ENCODE measurements at regions not wholly inside any gene's neighbourhood (a gene's known extent, or its start where the extent isn't known, plus 50 kb on each side); places are given as distances from the start of the nearest gene placed in this dataset.

DNA sequence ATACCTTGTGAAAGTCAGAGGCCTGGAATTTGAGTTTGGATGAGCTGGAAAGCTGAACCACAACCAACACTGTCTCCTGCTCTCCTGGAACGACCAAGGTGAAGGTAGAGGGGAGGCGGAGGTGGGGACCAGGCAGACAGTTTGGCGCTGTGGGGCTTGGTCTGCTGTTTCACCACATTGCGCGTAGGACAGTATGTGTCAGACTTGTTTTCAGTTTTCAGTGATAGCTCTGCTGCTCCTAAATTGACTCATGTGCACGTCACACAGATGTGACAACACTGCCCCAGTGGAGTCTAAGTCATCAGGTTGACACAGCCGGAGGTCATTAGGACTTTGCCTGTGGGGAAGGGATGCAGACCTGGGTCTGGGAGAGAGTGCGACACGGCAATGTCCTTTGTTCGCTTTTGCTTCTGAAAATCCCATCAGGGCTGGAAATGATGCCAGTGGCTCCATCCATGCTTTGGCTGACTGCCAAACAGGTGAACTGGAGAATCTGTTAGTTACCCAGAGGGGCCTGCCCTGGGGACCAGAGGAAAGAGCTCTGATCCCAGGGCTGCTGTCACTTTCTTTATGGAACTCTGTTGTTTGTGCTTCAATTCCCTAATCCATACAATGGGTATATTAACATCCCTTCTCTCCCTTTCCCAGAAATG is 255.5 kb downstream of the CDC5L start:
- TF ChIP-seq, protein P1, sequence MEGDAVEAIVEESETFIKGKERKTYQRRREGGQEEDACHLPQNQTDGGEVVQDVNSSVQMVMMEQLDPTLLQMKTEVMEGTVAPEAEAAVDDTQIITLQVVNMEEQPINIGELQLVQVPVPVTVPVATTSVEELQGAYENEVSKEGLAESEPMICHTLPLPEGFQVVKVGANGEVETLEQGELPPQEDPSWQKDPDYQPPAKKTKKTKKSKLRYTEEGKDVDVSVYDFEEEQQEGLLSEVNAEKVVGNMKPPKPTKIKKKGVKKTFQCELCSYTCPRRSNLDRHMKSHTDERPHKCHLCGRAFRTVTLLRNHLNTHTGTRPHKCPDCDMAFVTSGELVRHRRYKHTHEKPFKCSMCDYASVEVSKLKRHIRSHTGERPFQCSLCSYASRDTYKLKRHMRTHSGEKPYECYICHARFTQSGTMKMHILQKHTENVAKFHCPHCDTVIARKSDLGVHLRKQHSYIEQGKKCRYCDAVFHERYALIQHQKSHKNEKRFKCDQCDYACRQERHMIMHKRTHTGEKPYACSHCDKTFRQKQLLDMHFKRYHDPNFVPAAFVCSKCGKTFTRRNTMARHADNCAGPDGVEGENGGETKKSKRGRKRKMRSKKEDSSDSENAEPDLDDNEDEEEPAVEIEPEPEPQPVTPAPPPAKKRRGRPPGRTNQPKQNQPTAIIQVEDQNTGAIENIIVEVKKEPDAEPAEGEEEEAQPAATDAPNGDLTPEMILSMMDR (IDR thresholded peaks at IDR 0.05), result no peak
- no peak for TF ChIP-seq POLR2AphosphoS5 (IDR thresholded peaks at IDR 0.05; ENCODE audit: low read depth, low read length)
- TF ChIP-seq, protein P2, sequence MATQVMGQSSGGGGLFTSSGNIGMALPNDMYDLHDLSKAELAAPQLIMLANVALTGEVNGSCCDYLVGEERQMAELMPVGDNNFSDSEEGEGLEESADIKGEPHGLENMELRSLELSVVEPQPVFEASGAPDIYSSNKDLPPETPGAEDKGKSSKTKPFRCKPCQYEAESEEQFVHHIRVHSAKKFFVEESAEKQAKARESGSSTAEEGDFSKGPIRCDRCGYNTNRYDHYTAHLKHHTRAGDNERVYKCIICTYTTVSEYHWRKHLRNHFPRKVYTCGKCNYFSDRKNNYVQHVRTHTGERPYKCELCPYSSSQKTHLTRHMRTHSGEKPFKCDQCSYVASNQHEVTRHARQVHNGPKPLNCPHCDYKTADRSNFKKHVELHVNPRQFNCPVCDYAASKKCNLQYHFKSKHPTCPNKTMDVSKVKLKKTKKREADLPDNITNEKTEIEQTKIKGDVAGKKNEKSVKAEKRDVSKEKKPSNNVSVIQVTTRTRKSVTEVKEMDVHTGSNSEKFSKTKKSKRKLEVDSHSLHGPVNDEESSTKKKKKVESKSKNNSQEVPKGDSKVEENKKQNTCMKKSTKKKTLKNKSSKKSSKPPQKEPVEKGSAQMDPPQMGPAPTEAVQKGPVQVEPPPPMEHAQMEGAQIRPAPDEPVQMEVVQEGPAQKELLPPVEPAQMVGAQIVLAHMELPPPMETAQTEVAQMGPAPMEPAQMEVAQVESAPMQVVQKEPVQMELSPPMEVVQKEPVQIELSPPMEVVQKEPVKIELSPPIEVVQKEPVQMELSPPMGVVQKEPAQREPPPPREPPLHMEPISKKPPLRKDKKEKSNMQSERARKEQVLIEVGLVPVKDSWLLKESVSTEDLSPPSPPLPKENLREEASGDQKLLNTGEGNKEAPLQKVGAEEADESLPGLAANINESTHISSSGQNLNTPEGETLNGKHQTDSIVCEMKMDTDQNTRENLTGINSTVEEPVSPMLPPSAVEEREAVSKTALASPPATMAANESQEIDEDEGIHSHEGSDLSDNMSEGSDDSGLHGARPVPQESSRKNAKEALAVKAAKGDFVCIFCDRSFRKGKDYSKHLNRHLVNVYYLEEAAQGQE (IDR thresholded peaks at IDR 0.05; ENCODE audit: insufficient read depth in 1 of 2, low read depth in 2 of 2, low read length in 1 of 2), result no peak
